Subcutaneous abdominal adipose tissue (tissue), 5 donors: ENCODE measurements at regions not wholly inside any gene's neighbourhood (a gene's known extent, or its start where the extent isn't known, plus 50 kb on each side); places are given as distances from the start of the nearest gene placed in this dataset.
"Not testable (repeated sequence)": the region's sequence is repeated elsewhere in the genome, so short reads cannot be mapped to it uniquely, and the experiment has no call there.

ENCODE experiments used
- H3K27ac ChIP-seq: one replicate; pipeline ENCODE4 v1.7.0; 2013; ENCODE audit warnings: low read depth, mild to moderate bottlenecking, inconsistent platforms, low read length, moderate library complexity
- H3K27me3 ChIP-seq, 5 donors: one replicate each; pipeline ENCODE4 v1.7.0; 2013; ENCODE audit warnings: low read length in 5 of 5, inconsistent platforms in 1 of 5; ENCODE audit not compliant: control insufficient read depth in 5 of 5, insufficient read depth in 4 of 5
- H3K36me3 ChIP-seq, 5 donors: one replicate each; pipeline ENCODE4 v1.7.0; 2013; ENCODE audit warnings: low read length in 5 of 5; ENCODE audit not compliant: control insufficient read depth in 5 of 5, insufficient read depth in 5 of 5
- H3K4me1 ChIP-seq, 5 donors: one replicate each; pipeline ENCODE4 v1.7.0; 2013; ENCODE audit warnings: low read length in 5 of 5, mild to moderate bottlenecking in 3 of 5, moderate library complexity in 1 of 5; ENCODE audit not compliant: control insufficient read depth in 5 of 5, insufficient read depth in 5 of 5
- H3K4me3 ChIP-seq, 5 donors: one replicate each; pipeline ENCODE4 v1.7.0; 2013; ENCODE audit warnings: low read length in 5 of 5, low read depth in 1 of 5
- H3K9ac ChIP-seq, 5 donors: one replicate each; pipeline ENCODE4 v1.7.0; 2013; ENCODE audit warnings: low read length in 5 of 5, mild to moderate bottlenecking in 4 of 5, moderate library complexity in 3 of 5
- H3K9me3 ChIP-seq, 5 donors: one replicate each; pipeline ENCODE4 v1.7.0; 2013; ENCODE audit warnings: low read length in 5 of 5; ENCODE audit not compliant: control insufficient read depth in 5 of 5
- donor health status: healthy.
- donor health status: healthy.
- donor health status: healthy.
- donor health status: healthy.
- donor health status: healthy.

GRCh38 chr5:18003312-18003711, 369.1 kb downstream of the TAF11L14 start:
- no peaks in the 10 kb centered on the region for H3K27me3 ChIP-seq
- no peak overlapping the region for H3K9ac ChIP-seq
- no peaks in the 10 kb centered on the region for H3K36me3 ChIP-seq
- no peaks in the 10 kb centered on the region for H3K4me1 ChIP-seq
- no peak overlapping the region for H3K27ac ChIP-seq
- peaks cover 0 to 2% (median 0%) of the 10 kb centered on the region in 5 donors for H3K9me3 ChIP-seq
- H3K4me3 ChIP-seq, result no peak overlapping the region

- no peaks in the 10 kb centered on the region for H3K27me3 ChIP-seq
- H3K36me3 ChIP-seq, result no peaks in the 10 kb centered on the region
- no peak overlapping the region for H3K4me3 ChIP-seq
- H3K4me1 ChIP-seq, result no peaks in the 10 kb centered on the region
- H3K27ac ChIP-seq, result no peak overlapping the region
- no peak overlapping the region for H3K9ac ChIP-seq
- H3K9me3 ChIP-seq, result peaks cover 0 to 2% (median 0%) of the 10 kb centered on the region in 5 donors
These were observed 369.5 kb downstream of the TAF11L14 start for GRCh38 chr5:18003784-18004183.

GRCh38 chr5:18006235-18006634, 372.0 kb downstream of the TAF11L14 start:
- not testable (repeated sequence) for H3K27ac ChIP-seq, H3K36me3 ChIP-seq, H3K9me3 ChIP-seq, H3K27me3 ChIP-seq, H3K9ac ChIP-seq, H3K4me3 ChIP-seq, H3K4me1 ChIP-seq

GRCh38 chr5:18008940-18009339, 374.7 kb downstream of the TAF11L14 start:
- Histone ChIP-seq H3K9me3 (peaks cover 0 to 2% (median 0%) of the 10 kb centered on the region in 5 donors), H3K27me3 (no peaks in the 10 kb centered on the region), H3K9ac (no peak overlapping the region), H3K4me3 (no peak overlapping the region), H3K27ac (no peak overlapping the region), H3K4me1 (no peaks in the 10 kb centered on the region), H3K36me3 (no peaks in the 10 kb centered on the region)

GRCh38 chr5:18010053-18010452, 375.8 kb downstream of the TAF11L14 start:
- H3K27me3 ChIP-seq, result no peaks in the 10 kb centered on the region
- peaks cover 0 to 2% (median 0%) of the 10 kb centered on the region in 5 donors for H3K9me3 ChIP-seq
- H3K4me1 ChIP-seq, result no peaks in the 10 kb centered on the region
- no peaks in the 10 kb centered on the region for H3K36me3 ChIP-seq
- H3K4me3 ChIP-seq, result no peak overlapping the region
- no peak overlapping the region for H3K9ac ChIP-seq
- no peak overlapping the region for H3K27ac ChIP-seq

GRCh38 chr5:18018472-18018871, 384.2 kb downstream of the TAF11L14 start:
- no peak overlapping the region for H3K27ac ChIP-seq
- H3K9ac ChIP-seq, result no peak overlapping the region
- no peaks in the 10 kb centered on the region for H3K4me1 ChIP-seq
- H3K27me3 ChIP-seq, result no peaks in the 10 kb centered on the region
- no peak overlapping the region for H3K4me3 ChIP-seq
- H3K36me3 ChIP-seq, result no peaks in the 10 kb centered on the region
- peaks cover 0 to 3% (median 0%) of the 10 kb centered on the region in 5 donors for H3K9me3 ChIP-seq

GRCh38 chr5:18023275-18023674, 389.0 kb downstream of the TAF11L14 start:
- Histone ChIP-seq H3K4me3 (no peak overlapping the region), H3K27ac (no peak overlapping the region), H3K9ac (no peak overlapping the region), H3K4me1 (no peaks in the 10 kb centered on the region), H3K27me3 (no peaks in the 10 kb centered on the region), H3K36me3 (no peaks in the 10 kb centered on the region), H3K9me3 (peaks cover 0 to 3% (median 0%) of the 10 kb centered on the region in 5 donors)

GRCh38 chr5:18023986-18024385, 389.7 kb downstream of the TAF11L14 start:
- H3K4me3 ChIP-seq, result no peak overlapping the region
- no peaks in the 10 kb centered on the region for H3K4me1 ChIP-seq
- H3K27ac ChIP-seq, result no peak overlapping the region
- H3K9ac ChIP-seq, result no peak overlapping the region
- H3K36me3 ChIP-seq, result no peaks in the 10 kb centered on the region
- peaks cover 0 to 3% (median 0%) of the 10 kb centered on the region in 5 donors for H3K9me3 ChIP-seq
- no peaks in the 10 kb centered on the region for H3K27me3 ChIP-seq

- Histone ChIP-seq H3K4me3 (no peak overlapping the region), H3K9ac (no peak overlapping the region), H3K27ac (no peak overlapping the region), H3K27me3 (no peaks in the 10 kb centered on the region), H3K36me3 (no peaks in the 10 kb centered on the region), H3K4me1 (no peaks in the 10 kb centered on the region), H3K9me3 (peaks cover 0 to 3% (median 0%) of the 10 kb centered on the region in 5 donors)
These were observed 390.3 kb downstream of the TAF11L14 start for GRCh38 chr5:18024542-18024941.

GRCh38 chr5:18027241-18027867, 393.1 kb downstream of the TAF11L14 start:
- no peaks in the 10 kb centered on the region for H3K36me3 ChIP-seq
- H3K4me1 ChIP-seq, result no peaks in the 10 kb centered on the region
- H3K27ac ChIP-seq, result no peak overlapping the region
- H3K4me3 ChIP-seq, result no peak overlapping the region
- no peaks in the 10 kb centered on the region for H3K27me3 ChIP-seq
- no peak overlapping the region for H3K9ac ChIP-seq
- H3K9me3 ChIP-seq, result peaks cover 0 to 3% (median 0%) of the 10 kb centered on the region in 5 donors
